HUES48 (cell line): ENCODE measurements at regions not wholly inside any gene's neighbourhood (a gene's known extent, or its start where the extent isn't known, plus 50 kb on each side); places are given as distances from the start of the nearest gene placed in this dataset.

Experiments used
- H3K27ac ChIP-seq: one replicate; pipeline ENCODE4 v1.7.0; 2013; ENCODE audit warnings: low read depth, low read length, inconsistent platforms
- H3K27me3 ChIP-seq: 2 replicates; pipeline ENCODE4 v1.6.1; 2013; ENCODE audit warnings: mild to moderate bottlenecking, low read length; ENCODE audit not compliant: control insufficient read depth, insufficient read depth
- H3K36me3 ChIP-seq: 2 replicates; pipeline ENCODE4 v1.6.1; 2013; ENCODE audit warnings: low read length; ENCODE audit not compliant: control insufficient read depth, insufficient read depth
- H3K4me1 ChIP-seq: 2 replicates; pipeline ENCODE4 v1.6.1; 2013; ENCODE audit warnings: mild to moderate bottlenecking, low read length; ENCODE audit not compliant: control insufficient read depth, insufficient read depth
- H3K4me3 ChIP-seq: 2 replicates; pipeline ENCODE4 v1.5.1; 2013; ENCODE audit warnings: mild to moderate bottlenecking, low read depth, low read length
- H3K9ac ChIP-seq: 2 replicates; pipeline ENCODE4 v1.6.1; 2013; ENCODE audit warnings: mild to moderate bottlenecking, low read depth, low read length, moderate library complexity
- H3K9me3 ChIP-seq: 2 replicates; pipeline ENCODE4 v1.6.1; 2013; ENCODE audit warnings: low read length; ENCODE audit not compliant: control insufficient read depth, insufficient read depth

DNA sequence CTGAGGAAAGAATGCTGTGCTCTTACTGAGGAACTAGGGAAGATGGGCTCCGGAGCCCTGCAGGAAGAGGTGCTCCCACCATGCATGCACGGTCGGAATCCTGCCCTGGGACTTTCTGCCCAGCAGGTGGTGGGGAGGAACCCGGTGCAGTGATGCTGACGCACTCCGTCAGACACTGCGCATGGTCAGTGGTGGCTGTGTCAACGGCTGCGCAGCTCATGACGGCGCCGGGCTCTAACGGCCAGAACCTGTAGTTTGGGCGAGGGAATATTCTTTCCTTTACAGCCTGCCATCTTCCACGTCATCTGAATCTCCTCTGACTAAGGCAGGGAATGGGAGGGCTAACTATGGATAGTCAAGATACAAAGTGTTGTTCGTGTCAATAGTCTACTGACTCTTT lies 189.2 kb upstream of the MGMT start:
- 0 out of 2 replicates have a peak, but pooled peaks cover 2% of the 10 kb centered on the region for H3K9me3 ChIP-seq
- H3K36me3 ChIP-seq, result no peaks in the 10 kb centered on the region
- no peak overlapping the region for H3K9ac ChIP-seq
- no peak overlapping the region for H3K27ac ChIP-seq
- H3K4me3 ChIP-seq, result no peak overlapping the region
- H3K27me3 ChIP-seq, result no peaks in the 10 kb centered on the region
- peaks cover 9% of the 10 kb centered on the region for H3K4me1 ChIP-seq

DNA sequence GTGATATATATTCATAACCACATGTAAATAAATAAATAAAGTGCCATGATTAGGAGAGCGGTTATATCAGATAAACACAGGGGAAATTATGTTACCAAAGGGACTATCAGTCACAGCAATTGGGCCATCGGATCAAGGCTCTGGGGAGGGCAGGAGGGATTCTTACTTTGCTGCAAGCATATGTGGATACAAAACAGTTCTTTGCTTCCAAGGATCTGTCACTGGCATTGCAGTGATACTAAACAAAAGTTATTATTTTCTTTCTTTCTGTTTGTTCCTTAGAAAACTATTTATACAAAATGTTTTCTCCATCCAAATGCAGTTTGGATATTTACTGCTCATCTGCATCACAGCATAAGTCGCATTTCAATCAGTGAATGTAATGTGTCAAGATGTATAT lies 188.4 kb upstream of the MGMT start:
- Histone ChIP-seq H3K27me3 (no peaks in the 10 kb centered on the region), H3K9me3 (0 out of 2 replicates have a peak, but pooled peaks cover 2% of the 10 kb centered on the region), H3K4me3 (no peak overlapping the region), H3K9ac (no peak overlapping the region), H3K36me3 (no peaks in the 10 kb centered on the region), H3K4me1 (peaks cover 9% of the 10 kb centered on the region), H3K27ac (no peak overlapping the region)

DNA sequence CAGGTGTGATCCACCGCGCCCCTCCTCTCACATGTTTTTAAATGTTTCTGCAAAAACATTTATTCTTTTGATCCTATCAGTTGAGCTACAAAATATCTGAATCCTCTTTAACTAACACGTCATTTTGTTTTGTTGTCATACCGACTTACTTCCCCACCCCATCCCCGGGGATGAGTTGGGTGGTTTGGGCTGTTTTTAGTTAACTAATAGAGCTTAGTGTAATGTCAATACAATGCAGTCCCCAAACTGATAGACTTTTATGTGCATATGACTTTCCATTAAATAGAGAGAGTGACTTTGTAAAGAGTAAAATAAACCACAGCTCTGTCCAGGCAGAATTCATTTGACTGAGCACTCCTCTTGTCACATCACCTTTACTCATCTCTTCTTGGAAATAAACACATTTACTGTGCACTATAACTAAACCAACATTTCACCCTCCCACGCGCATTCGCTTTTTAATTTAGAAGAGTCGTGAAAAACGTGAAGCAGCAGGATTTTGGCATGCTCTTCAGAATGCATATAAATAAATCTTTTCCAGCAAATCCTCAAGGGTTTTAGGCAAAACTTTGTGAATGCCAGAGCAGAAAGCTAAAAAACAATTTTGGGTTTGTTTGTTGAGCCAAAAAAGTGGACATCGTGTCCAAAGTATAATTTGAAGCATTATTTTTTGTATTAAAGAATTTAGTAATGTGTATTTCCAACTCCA lies 187.4 kb upstream of the MGMT start:
- Histone ChIP-seq H3K27me3 (no peaks in the 10 kb centered on the region), H3K36me3 (no peaks in the 10 kb centered on the region), H3K27ac (no peak overlapping the region), H3K9ac (no peak overlapping the region), H3K9me3 (0 out of 2 replicates have a peak, but pooled peaks cover 2% of the 10 kb centered on the region), H3K4me1 (peaks cover 8% of the 10 kb centered on the region), H3K4me3 (no peak overlapping the region)

DNA sequence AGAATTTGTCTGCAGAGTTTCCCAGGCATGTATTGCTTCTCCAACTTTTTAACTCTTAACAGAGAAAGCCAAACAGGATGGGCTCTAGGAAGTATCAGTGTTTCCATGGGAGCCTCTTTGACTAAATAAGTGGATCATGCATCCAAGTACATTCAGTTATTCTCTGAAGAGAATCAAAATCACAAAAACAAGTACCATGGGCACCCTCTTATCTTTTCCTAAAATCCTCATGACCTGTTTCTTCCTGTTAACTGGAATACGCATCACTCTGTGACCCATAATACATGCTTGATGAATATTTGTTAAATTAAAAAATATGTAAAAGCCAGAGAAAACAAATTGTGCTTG lies 186.9 kb upstream of the MGMT start:
- Histone ChIP-seq H3K9ac (no peak overlapping the region), H3K27ac (no peak overlapping the region), H3K9me3 (0 out of 2 replicates have a peak, but pooled peaks cover 2% of the 10 kb centered on the region), H3K4me3 (no peak overlapping the region), H3K4me1 (peaks cover 3% of the 10 kb centered on the region; the same call in 1 of the 2 replicates), H3K27me3 (no peaks in the 10 kb centered on the region), H3K36me3 (no peaks in the 10 kb centered on the region)

DNA sequence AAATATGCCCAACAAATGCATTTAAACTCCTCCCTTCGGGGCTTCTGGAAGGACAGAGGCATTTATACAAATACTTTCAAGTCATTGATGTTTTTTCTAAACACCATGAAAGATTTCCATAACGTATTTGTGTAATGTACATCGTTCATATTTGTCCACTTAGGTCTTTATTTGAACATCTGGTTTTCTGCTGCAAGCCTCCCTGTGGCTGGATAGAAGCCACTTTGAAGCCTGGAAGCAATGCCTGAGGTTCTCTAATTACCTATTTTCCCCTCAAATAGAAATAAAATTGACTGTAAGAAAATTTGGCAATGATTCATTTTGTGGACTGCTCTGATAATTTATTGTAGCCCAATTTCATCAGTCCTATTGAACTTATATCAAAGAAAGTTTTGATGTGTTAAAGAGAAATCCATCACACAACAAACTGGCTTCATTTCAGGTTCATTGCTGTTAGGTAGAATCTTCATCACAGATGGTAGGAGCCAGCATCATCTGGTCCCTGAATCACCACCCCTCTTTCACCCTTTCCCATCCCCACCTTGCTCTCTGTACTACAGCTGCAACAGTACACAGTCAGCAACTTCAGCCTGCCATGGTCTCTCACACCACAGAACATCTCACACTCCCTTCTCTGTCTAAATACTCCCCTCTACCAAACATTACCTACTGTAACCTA lies 186.0 kb upstream of the MGMT start:
- Histone ChIP-seq H3K27me3 (no peaks in the 10 kb centered on the region), H3K4me1 (no peaks in the 10 kb centered on the region), H3K9me3 (peaks cover 9% of the 10 kb centered on the region; the same call in 1 of the 2 replicates), H3K27ac (no peak overlapping the region), H3K9ac (no peak overlapping the region), H3K36me3 (no peaks in the 10 kb centered on the region), H3K4me3 (no peak overlapping the region)

DNA sequence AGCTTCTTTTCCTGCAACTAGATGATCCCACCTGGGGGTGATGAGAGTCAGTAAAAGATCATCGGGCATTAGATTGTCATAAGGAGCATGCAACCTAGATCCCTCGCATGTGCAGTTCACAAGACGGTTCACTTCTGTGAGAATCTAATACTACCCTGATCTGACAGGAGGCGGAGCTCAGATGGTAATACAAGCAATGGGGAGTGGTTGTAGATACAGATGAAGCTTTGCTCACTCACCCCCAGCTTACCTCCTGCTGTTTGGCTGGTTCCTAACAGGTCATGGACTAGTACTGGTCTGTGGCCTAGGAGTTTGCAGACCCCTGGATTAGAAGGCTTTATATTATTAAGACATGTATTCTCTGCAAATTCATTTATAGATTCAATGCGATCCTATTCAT lies 181.6 kb upstream of the MGMT start:
- no peaks in the 10 kb centered on the region for H3K4me1 ChIP-seq
- no peak overlapping the region for H3K9ac ChIP-seq
- no peaks in the 10 kb centered on the region for H3K27me3 ChIP-seq
- H3K27ac ChIP-seq, result no peak overlapping the region
- no peaks in the 10 kb centered on the region for H3K36me3 ChIP-seq
- H3K4me3 ChIP-seq, result no peak overlapping the region
- peaks cover 9% of the 10 kb centered on the region; the same call in 1 of the 2 replicates for H3K9me3 ChIP-seq

DNA sequence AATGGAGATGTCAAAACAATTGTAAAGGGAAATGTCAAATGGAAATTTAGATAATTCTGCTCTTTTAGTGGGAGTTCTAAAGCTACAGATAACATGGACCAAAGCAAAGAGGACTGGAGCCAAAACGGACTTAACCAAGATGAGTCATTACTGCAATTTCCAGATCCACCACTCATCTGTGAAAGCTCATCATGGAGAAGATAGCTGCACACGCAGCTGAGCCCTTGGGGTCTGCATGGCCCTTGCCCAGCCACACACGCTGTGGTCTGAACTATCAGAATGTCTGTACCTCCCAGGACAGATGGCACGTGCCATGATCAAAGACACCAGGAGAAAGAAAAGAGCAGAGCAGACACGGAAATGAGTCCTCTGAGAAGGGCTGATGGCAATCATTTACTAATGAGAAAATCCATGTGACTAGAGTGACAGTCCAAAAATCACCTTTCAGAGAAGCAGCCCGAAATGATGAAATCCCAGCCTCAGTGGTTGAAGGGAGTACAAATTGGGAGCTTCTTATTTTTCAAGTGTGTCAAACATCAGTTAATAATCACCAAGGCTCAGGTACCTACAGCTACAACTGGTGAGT lies 177.9 kb upstream of the MGMT start:
- Histone ChIP-seq H3K27ac (no peak overlapping the region), H3K4me1 (no peaks in the 10 kb centered on the region), H3K36me3 (no peaks in the 10 kb centered on the region), H3K27me3 (no peaks in the 10 kb centered on the region), H3K4me3 (no peak overlapping the region), H3K9me3 (peaks cover 7% of the 10 kb centered on the region; the same call in 1 of the 2 replicates), H3K9ac (no peak overlapping the region)

DNA sequence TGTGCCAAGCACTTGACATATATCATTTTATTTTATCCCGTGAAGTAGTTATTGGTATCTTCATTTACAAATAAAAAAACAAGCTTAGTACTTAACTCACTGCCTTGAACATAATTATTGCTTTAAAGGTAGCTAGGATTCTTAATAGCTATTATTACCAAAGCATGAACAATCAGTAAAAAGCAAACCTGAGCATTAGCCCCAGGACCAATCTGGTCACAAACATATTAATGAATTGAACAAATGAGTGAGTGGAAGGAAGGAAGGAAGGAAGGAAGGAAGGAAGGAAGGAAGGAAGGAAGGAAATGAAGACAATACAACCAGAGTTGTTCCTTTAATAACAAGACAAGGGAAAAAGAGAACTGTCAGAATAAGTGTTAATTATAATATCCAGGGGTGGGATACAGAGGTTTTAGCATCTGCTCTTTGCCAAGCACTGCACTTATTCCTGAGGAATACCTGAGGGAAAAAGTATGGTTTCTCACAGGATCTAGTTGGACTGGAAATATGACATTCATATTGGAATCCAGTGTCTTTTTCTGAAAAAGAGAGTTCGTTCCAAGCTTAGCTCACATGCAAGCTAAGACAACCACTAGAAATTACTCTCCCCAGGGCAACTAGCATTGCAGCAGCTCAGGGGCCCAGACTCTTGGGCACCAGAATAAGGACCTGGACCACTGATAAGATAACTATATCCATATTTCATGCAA lies 172.9 kb upstream of the MGMT start:
- no peak overlapping the region for H3K27ac ChIP-seq
- no peak overlapping the region for H3K4me3 ChIP-seq
- H3K36me3 ChIP-seq, result no peaks in the 10 kb centered on the region
- no peaks in the 10 kb centered on the region for H3K4me1 ChIP-seq
- no peaks in the 10 kb centered on the region for H3K9me3 ChIP-seq
- no peaks in the 10 kb centered on the region for H3K27me3 ChIP-seq
- no peak overlapping the region for H3K9ac ChIP-seq

DNA sequence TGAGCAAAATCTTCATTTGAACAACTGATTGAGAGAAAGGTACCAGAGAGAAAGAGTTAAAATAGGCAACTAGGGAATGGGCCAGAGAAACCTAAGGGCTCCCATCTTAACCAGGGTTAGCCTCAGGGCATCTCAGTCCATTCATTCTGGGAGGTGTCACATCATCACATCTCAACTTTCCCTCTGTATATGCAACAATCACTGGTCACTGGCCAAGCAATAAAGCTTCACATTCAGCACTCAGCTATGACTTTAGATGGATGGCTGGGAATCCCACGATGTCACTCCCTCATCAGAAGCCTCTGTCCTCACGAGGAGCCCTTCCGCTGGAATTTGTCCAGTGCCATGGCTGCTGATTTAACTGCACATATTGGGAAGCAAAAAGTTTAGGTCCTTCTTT lies 172.1 kb upstream of the MGMT start:
- Histone ChIP-seq H3K9me3 (no peaks in the 10 kb centered on the region), H3K36me3 (no peaks in the 10 kb centered on the region), H3K4me3 (no peak overlapping the region), H3K27ac (no peak overlapping the region), H3K4me1 (no peaks in the 10 kb centered on the region), H3K9ac (no peak overlapping the region), H3K27me3 (no peaks in the 10 kb centered on the region)

DNA sequence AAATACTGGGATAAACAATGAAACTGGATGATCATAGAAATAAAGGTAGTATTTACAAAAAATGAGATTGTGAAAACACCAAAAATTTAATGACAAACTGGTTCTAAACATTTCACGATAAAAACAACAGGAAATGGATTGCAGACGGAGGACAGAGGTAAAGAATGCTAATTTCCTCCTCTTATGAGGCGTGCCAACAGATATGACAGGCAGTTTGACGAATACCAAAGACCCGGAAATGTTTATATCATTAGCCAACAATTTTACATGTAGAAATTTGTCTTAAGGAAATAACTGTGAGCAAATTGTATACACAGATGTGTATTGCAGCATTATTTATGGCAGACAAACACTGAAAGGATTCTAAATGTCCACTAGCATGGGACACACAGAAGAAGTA lies 162.0 kb upstream of the MGMT start:
- Histone ChIP-seq H3K9ac (no peak overlapping the region), H3K36me3 (no peaks in the 10 kb centered on the region), H3K27ac (no peak overlapping the region), H3K4me1 (no peaks in the 10 kb centered on the region), H3K9me3 (no peaks in the 10 kb centered on the region; the same call in 1 of the 2 replicates), H3K4me3 (no peak overlapping the region), H3K27me3 (no peaks in the 10 kb centered on the region)

DNA sequence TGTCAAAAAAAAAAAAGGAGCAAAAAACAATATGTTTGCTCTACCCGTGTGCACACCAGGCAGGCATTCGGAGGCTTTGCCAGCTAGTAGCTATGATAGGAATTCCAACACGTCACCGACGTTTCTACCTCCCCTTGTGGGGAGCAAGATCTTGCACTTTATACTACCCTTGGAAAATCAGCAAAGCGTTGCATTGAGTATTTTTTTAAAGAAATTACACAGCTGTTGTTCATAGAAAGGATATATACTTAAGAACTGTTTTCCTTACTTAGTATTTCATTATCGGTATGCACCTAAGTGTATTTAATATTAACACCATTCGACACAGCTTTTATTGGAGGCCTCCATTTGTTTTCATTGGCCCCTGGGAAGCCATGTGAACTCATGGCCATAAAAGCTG lies 159.9 kb upstream of the MGMT start:
- no peaks in the 10 kb centered on the region for H3K36me3 ChIP-seq
- no peaks in the 10 kb centered on the region for H3K4me1 ChIP-seq
- H3K4me3 ChIP-seq, result no peak overlapping the region
- H3K27me3 ChIP-seq, result no peaks in the 10 kb centered on the region
- H3K27ac ChIP-seq, result no peak overlapping the region
- no peak overlapping the region for H3K9ac ChIP-seq
- H3K9me3 ChIP-seq, result no peaks in the 10 kb centered on the region
